Pancreas (tissue), 10 donors: ENCODE measurements at regions not wholly inside any gene's neighbourhood (a gene's known extent, or its start where the extent isn't known, plus 50 kb on each side); places are given as distances from the start of the nearest gene placed in this dataset.

ENCODE experiments used
- ATAC-seq, 4 donors: fragments of 200-7000 bp; cut with Tn5 transposase; one replicate each; pipeline versions ENCODE4 v1.8.0 to v1.9.1; 2020; ENCODE audit warnings: mild to moderate bottlenecking in 4 of 4, moderate library complexity in 4 of 4
- DNase-seq, 6 donors: peaks; one replicate each; pipeline ENCODE4 v3.0.0-alpha.2; 2020
- FAIRE-seq: peaks from 2 replicates; lab custom pipeline; 2012; peaks lifted over from hg19 to GRCh38; lab: Jason Lieb, UNC
- H3K27ac ChIP-seq, 4 donors: fragments of 200-600 bp; sonication (generic); 1 replicate in 3 of 4; 2 replicates in 1 of 4; pipeline versions ENCODE4 v1.5.0 to v1.8.0; 2020
- H3K27me3 ChIP-seq, 4 donors: fragments of 200-600 bp; one replicate each; pipeline ENCODE4 v1.8.0; 2021
- H3K36me3 ChIP-seq, 3 donors: fragments of 200-600 bp; sonication (generic) in 1 of 3; one replicate each; pipeline versions ENCODE4 v1.5.0 to v1.8.0; 2020 to 2021
- H3K4me1 ChIP-seq, 3 donors: fragments of 200-600 bp; one replicate each; pipeline ENCODE4 v1.8.0; 2021
- H3K4me3 ChIP-seq, 4 donors: fragments of 200-600 bp; sonication (generic) in 2 of 4; one replicate each; pipeline versions ENCODE4 v1.5.0 to v1.8.0; 2020 to 2021
- H3K9me3 ChIP-seq, 4 donors: fragments of 200-600 bp; one replicate each; pipeline ENCODE4 v1.8.0; 2021
- WGBS, 2 donors: extraction: QIAGEN DNeasy Blood & Tissue Kit; methylation state at CpG; one replicate each; pipeline ENCODE4 v1.1.7; 2013; 5-methylcytosine and 5-hydroxymethylcytosine counted together
- intact Hi-C, 3 donors: fragments of 100-400 bp; cut with DNase I; formaldehyde crosslinking; loops; one replicate each; pipeline versions ENCODE4 v1.11.1 to v1.14.2; 2022
- TF ChIP-seq, protein P1 (sequence below), 4 donors: fragments of 200-600 bp; sonication (generic) in 3 of 4; IDR thresholded peaks; one replicate each; pipeline versions ENCODE4 v1.5.0 to v1.8.0; 2021; ENCODE audit warnings: antibody characterized with exemption in 4 of 4
- donor health status: healthy with polysubstance abuse.
- donor health status: DM: no; HTN: no; CAD: no; lungs with moderate emphysema.
- donor health status: DM: no; HTN: no; CAD: no.
- donor health status: control.
- donor health status: control.
- donor health status: Bipolar disorder and iron deficiency.
- donor health status: DM: yes; HTN: yes; CAD: no.
- donor health status: DM: no; HTN: no; CAD: no.
- donor health status: DM: no; HTN: no; CAD: no.
- donor health status: DM: yes; HTN: yes; CAD: no.

- DNase-seq (no peak), FAIRE-seq (no peak)
- peaks cover 0 to 26% (median 9%) of the 10 kb centered on the region in 4 donors for H3K27me3 ChIP-seq
These were observed 209.9 kb downstream of the TEX29 start for GRCh38 chr13:111530137-111530870.

GRCh38 chr13:111531505-111531904 lies 211.1 kb downstream of the TEX29 start:
- Histone ChIP-seq H3K4me1 (peaks cover 0 to 11% (median 7%) of the 10 kb centered on the region in 3 donors), H3K27ac (no peak overlapping the region), H3K27me3 (peaks cover 0 to 27% (median 12%) of the 10 kb centered on the region in 4 donors), H3K36me3 (no peaks in the 10 kb centered on the region), H3K4me3 (no peak overlapping the region), H3K9me3 (no peaks in the 10 kb centered on the region)
- TF ChIP-seq, protein P1, sequence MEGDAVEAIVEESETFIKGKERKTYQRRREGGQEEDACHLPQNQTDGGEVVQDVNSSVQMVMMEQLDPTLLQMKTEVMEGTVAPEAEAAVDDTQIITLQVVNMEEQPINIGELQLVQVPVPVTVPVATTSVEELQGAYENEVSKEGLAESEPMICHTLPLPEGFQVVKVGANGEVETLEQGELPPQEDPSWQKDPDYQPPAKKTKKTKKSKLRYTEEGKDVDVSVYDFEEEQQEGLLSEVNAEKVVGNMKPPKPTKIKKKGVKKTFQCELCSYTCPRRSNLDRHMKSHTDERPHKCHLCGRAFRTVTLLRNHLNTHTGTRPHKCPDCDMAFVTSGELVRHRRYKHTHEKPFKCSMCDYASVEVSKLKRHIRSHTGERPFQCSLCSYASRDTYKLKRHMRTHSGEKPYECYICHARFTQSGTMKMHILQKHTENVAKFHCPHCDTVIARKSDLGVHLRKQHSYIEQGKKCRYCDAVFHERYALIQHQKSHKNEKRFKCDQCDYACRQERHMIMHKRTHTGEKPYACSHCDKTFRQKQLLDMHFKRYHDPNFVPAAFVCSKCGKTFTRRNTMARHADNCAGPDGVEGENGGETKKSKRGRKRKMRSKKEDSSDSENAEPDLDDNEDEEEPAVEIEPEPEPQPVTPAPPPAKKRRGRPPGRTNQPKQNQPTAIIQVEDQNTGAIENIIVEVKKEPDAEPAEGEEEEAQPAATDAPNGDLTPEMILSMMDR (IDR thresholded peaks at IDR 0.05): no peak
- intact Hi-C loops: no loop called here
- 16 to 17% methylated on average over 7 of the region's 7 CpGs for WGBS, 2 donors
- peak in 3 of 4 donors; percentile 83 to 90 (median 85) for ATAC-seq
- FAIRE-seq: no peak
- peak in 2 of 6 donors; percentile 13 to 53 for DNase-seq

More at GRCh38 chr13:111530137-111530870, 209.9 kb downstream of the TEX29 start:
- Histone ChIP-seq H3K4me1 (peaks cover 0 to 11% (median 7%) of the 10 kb centered on the region in 3 donors), H3K36me3 (no peaks in the 10 kb centered on the region), H3K27ac (no peak overlapping the region), H3K9me3 (no peaks in the 10 kb centered on the region), H3K4me3 (no peak overlapping the region)
- ATAC-seq: no peak
- WGBS, 2 donors: 55 to 78% methylated on average over 17 of the region's 17 CpGs
- intact Hi-C loops: no loop called here
- TF ChIP-seq, protein P1 (IDR thresholded peaks at IDR 0.05): no peak

GRCh38 chr13:111532111-111532510 lies 211.7 kb downstream of the TEX29 start:
- peaks cover 0 to 27% (median 12%) of the 10 kb centered on the region in 4 donors for H3K27me3 ChIP-seq
- no peaks in the 10 kb centered on the region for H3K9me3 ChIP-seq
- intact Hi-C loops: no loop called here
- no peak overlapping the region for H3K4me3 ChIP-seq
- ATAC-seq: no peak
- TF ChIP-seq, protein P1 (IDR thresholded peaks at IDR 0.05): no peak
- H3K4me1 ChIP-seq: peaks cover 0 to 11% (median 7%) of the 10 kb centered on the region in 3 donors
- FAIRE-seq: no peak
- H3K36me3 ChIP-seq: no peaks in the 10 kb centered on the region
- no peak for DNase-seq
- 57 to 73% methylated on average over 9 of the region's 9 CpGs for WGBS, 2 donors
- H3K27ac ChIP-seq: no peak overlapping the region

- DNase-seq (no peak), ATAC-seq (peak in 3 of 4 donors; percentile 41 to 54 (median 41)), FAIRE-seq (no peak)
- intact Hi-C loops: no loop called here
- Histone ChIP-seq H3K27ac (no peak overlapping the region), H3K9me3 (no peaks in the 10 kb centered on the region), H3K36me3 (no peaks in the 10 kb centered on the region), H3K4me1 (peaks cover 0 to 11% (median 7%) of the 10 kb centered on the region in 3 donors), H3K4me3 (no peak overlapping the region), H3K27me3 (peaks cover 0 to 27% (median 12%) of the 10 kb centered on the region in 4 donors)
- WGBS, 2 donors: 14% methylated on average over 10 of the region's 10 CpGs
- TF ChIP-seq, protein P1 (IDR thresholded peaks at IDR 0.05): no peak
These were observed 213.7 kb downstream of the TEX29 start for GRCh38 chr13:111533900-111534683.
